Thoracic aorta (tissue), 2 donors: ENCODE measurements at regions not wholly inside any gene's neighbourhood (a gene's known extent, or its start where the extent isn't known, plus 50 kb on each side); places are given as distances from the start of the nearest gene placed in this dataset.

ENCODE experiments used
- ATAC-seq: fragments of 150-250 bp; one replicate; pipeline ENCODE4 v1.8.0; 2017; ENCODE audit warnings: low read depth; ENCODE audit not compliant: insufficient number of reproducible peaks, low FRiP score
- DNase-seq: peaks from one replicate; pipeline ENCODE4 v3.0.0-alpha.2; 2020; ENCODE audit warnings: low spot score
- H3K27ac ChIP-seq, 2 donors: fragments of 200-600 bp; sonication (generic); 1 replicate in 1 of 2; 2 replicates in 1 of 2; pipeline ENCODE4 v1.5.1; 2016; ENCODE audit warnings: mild to moderate bottlenecking in 2 of 2, moderate library complexity in 2 of 2
- H3K27me3 ChIP-seq: fragments of 200-600 bp; sonication (generic); replicated peaks from 2 replicates; pipeline ENCODE4 v1.6.0; 2016; ENCODE audit warnings: mild to moderate bottlenecking; ENCODE audit not compliant: insufficient read depth
- H3K36me3 ChIP-seq: fragments of 200-600 bp; sonication (generic); one replicate; pipeline ENCODE4 v1.5.1; 2016
- H3K4me1 ChIP-seq, 2 donors: fragments of 200-600 bp; sonication (generic); 1 replicate in 1 of 2; 2 replicates in 1 of 2; pipeline versions ENCODE4 v1.5.1 to v1.6.0; 2016; ENCODE audit warnings: low read depth in 2 of 2, mild to moderate bottlenecking in 1 of 2; ENCODE audit not compliant: control insufficient read depth in 1 of 2
- H3K4me3 ChIP-seq: fragments of 200-600 bp; sonication (generic); 2 replicates; pipeline ENCODE4 v1.5.1; 2016; ENCODE audit warnings: mild to moderate bottlenecking
- H3K9me3 ChIP-seq: fragments of 200-600 bp; sonication (generic); 2 replicates; pipeline ENCODE4 v1.5.1; 2016
- CTCF ChIP-seq: fragments of 200-600 bp; sonication (generic); IDR thresholded peaks from one replicate; pipeline ENCODE4 v1.5.1; 2019; ENCODE audit warnings: antibody characterized with exemption

- peaks cover 0 to 12% of the 10 kb centered on the region in 2 donors for H3K4me1 ChIP-seq
- no peak for TF ChIP-seq CTCF
- no peaks in the 10 kb centered on the region for H3K36me3 ChIP-seq
- no peaks in the 10 kb centered on the region for H3K9me3 ChIP-seq
- DNase-seq, result no peak
- no peak overlapping the region for H3K27ac ChIP-seq
- H3K27me3 ChIP-seq, result no peaks in the 10 kb centered on the region
- H3K4me3 ChIP-seq, result no peak overlapping the region
- ATAC-seq, result no peak
Observed at GRCh38 chr5:116378007-116378776, 196.4 kb downstream of the SEMA6A start.

GRCh38 chr5:116377276-116378006, 197.2 kb downstream of the SEMA6A start:
- Histone ChIP-seq H3K9me3 (no peaks in the 10 kb centered on the region), H3K27me3 (no peaks in the 10 kb centered on the region), H3K4me3 (no peak overlapping the region), H3K27ac (no peak overlapping the region), H3K36me3 (no peaks in the 10 kb centered on the region), H3K4me1 (peaks cover 0 to 6% of the 10 kb centered on the region in 2 donors)
- DNase-seq (no peak), ATAC-seq (no peak)
- TF ChIP-seq CTCF, result no peak

DNA sequence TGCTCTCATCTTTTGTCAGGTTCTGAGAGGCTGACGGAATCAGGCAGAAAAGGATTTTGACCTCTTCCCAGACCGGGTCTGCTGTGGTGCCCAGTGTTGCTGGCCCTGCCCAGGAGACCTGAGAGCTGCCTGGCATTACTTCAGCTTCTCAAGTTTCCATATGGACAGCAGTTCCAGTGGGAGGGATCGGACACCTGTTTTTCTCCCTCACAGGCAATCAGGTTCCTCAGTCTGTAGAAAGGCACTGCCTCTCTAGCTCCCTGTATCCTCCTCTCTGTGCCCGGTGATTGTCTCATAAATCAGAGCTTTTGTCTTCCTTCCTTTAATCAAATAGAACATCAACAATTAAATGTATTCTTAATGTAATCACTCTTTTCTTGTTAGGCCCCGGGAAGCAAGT, 198.7 kb downstream of the SEMA6A start:
- no peak for TF ChIP-seq CTCF
- DNase-seq, result no peak
- Histone ChIP-seq H3K4me1 (no peaks in the 10 kb centered on the region), H3K9me3 (no peaks in the 10 kb centered on the region), H3K27me3 (no peaks in the 10 kb centered on the region), H3K4me3 (no peak overlapping the region), H3K27ac (no peak overlapping the region), H3K36me3 (no peaks in the 10 kb centered on the region)
- no peak for ATAC-seq

DNA sequence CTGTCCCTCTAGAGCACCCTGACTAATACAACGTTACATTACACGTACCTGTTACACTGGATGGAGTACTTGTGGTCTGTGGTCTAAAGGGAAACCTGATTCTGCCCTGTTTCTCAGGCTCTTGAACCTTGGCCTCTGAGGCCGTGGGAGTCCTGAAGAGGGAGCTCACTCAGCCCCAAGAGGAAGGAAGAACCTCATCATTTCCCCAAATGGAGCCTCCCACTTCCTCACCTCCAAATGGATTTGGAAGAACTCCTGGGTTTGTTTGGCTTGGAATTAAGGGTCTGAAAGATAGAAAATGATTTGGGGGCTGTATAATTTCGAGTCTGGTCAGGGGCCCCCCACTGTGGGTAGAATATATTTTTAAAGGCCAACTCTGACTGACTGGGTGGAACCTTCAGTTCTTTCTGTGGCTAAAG, 200.2 kb downstream of the SEMA6A start:
- TF ChIP-seq CTCF, result no peak
- H3K9me3 ChIP-seq, result no peaks in the 10 kb centered on the region
- H3K27me3 ChIP-seq, result no peaks in the 10 kb centered on the region
- no peak overlapping the region for H3K27ac ChIP-seq
- H3K4me3 ChIP-seq, result no peak overlapping the region
- H3K36me3 ChIP-seq, result no peaks in the 10 kb centered on the region
- H3K4me1 ChIP-seq, result no peaks in the 10 kb centered on the region
- DNase-seq (no peak), ATAC-seq (no peak)

- no peak overlapping the region for H3K27ac ChIP-seq
- no peaks in the 10 kb centered on the region for H3K27me3 ChIP-seq
- no peak overlapping the region for H3K4me3 ChIP-seq
- H3K36me3 ChIP-seq, result no peaks in the 10 kb centered on the region
- ATAC-seq (no peak), DNase-seq (no peak)
- H3K4me1 ChIP-seq, result no peaks in the 10 kb centered on the region
- no peaks in the 10 kb centered on the region for H3K9me3 ChIP-seq
- TF ChIP-seq CTCF, result no peak
Observed at GRCh38 chr5:116372931-116373597, 201.6 kb downstream of the SEMA6A start.
